Mesenchymal stem cell (in vitro differentiated cells and primary cell): ENCODE measurements at regions not wholly inside any gene's neighbourhood (a gene's known extent, or its start where the extent isn't known, plus 50 kb on each side); places are given as distances from the start of the nearest gene placed in this dataset.

Experiments used
- DNase-seq: peaks from one replicate; pipeline ENCODE4 v3.0.0-alpha.2; 2013
- H2AFZ ChIP-seq: one replicate; pipeline ENCODE4 v1.6.1; 2013; ENCODE audit warnings: low read depth, mild to moderate bottlenecking, control low read depth, inconsistent platforms, low read length, moderate library complexity
- H2AK5ac ChIP-seq: 2 replicates; pipeline ENCODE4 v1.6.1; 2013; ENCODE audit warnings: low read length, moderate library complexity, mild to moderate bottlenecking, inconsistent platforms; ENCODE audit not compliant: severe bottlenecking
- H2BK120ac ChIP-seq: one replicate; pipeline ENCODE4 v1.6.1; 2013; ENCODE audit warnings: low read depth, mild to moderate bottlenecking, inconsistent platforms, low read length, moderate library complexity
- H2BK12ac ChIP-seq, 2 experiments: one replicate each; pipeline ENCODE4 v1.6.1; 2013; ENCODE audit warnings: inconsistent platforms in 2 of 2, low read length in 2 of 2, mild to moderate bottlenecking in 2 of 2, moderate library complexity in 2 of 2, control low read depth in 1 of 2
- H2BK15ac ChIP-seq: one replicate; pipeline ENCODE4 v1.6.1; 2013; ENCODE audit warnings: mild to moderate bottlenecking, low read depth, inconsistent platforms; ENCODE audit not compliant: poor library complexity, severe bottlenecking
- H2BK5ac ChIP-seq: 2 replicates; pipeline ENCODE4 v1.6.1; 2013; ENCODE audit warnings: low read depth, mild to moderate bottlenecking, low read length, control low read depth, inconsistent platforms; ENCODE audit not compliant: poor library complexity, severe bottlenecking
- H3K14ac ChIP-seq, 2 experiments: one replicate each; pipeline ENCODE4 v1.6.1; 2013; ENCODE audit warnings: inconsistent platforms in 2 of 2, low read length in 2 of 2, control low read depth in 1 of 2, mild to moderate bottlenecking in 1 of 2, moderate library complexity in 1 of 2
- H3K18ac ChIP-seq, 2 experiments: one replicate each; pipeline ENCODE4 v1.6.1; 2013; ENCODE audit warnings: inconsistent platforms in 2 of 2, low read length in 2 of 2, control low read depth in 1 of 2, low read depth in 1 of 2, mild to moderate bottlenecking in 1 of 2
- H3K23ac ChIP-seq, 2 experiments: one replicate each; pipeline ENCODE4 v1.6.1; 2013; ENCODE audit warnings: inconsistent platforms in 2 of 2, low read length in 2 of 2, mild to moderate bottlenecking in 2 of 2, moderate library complexity in 2 of 2, control low read depth in 1 of 2
- H3K27ac ChIP-seq: 2 replicates; pipeline ENCODE4 v1.5.1; 2013; ENCODE audit warnings: mild to moderate bottlenecking, moderate library complexity, low read length, control low read depth, inconsistent platforms; ENCODE audit not compliant: poor library complexity, severe bottlenecking
- H3K27me3 ChIP-seq, 2 experiments: 2 replicates each; pipeline versions ENCODE4 v1.6.1 to v1.7.0; 2013; ENCODE audit warnings: low read length in 2 of 2, mild to moderate bottlenecking in 2 of 2, moderate library complexity in 2 of 2, control low read depth in 1 of 2, inconsistent platforms in 1 of 2; ENCODE audit not compliant: control insufficient read depth in 1 of 2, insufficient read depth in 1 of 2
- H3K36me3 ChIP-seq, 2 experiments: 2 replicates each; pipeline versions ENCODE4 v1.6.1 to v1.7.0; 2013; ENCODE audit warnings: low read length in 2 of 2, control low read depth in 1 of 2, inconsistent platforms in 1 of 2, low read depth in 1 of 2, mild to moderate bottlenecking in 1 of 2; ENCODE audit not compliant: insufficient read depth in 2 of 2, control insufficient read depth in 1 of 2
- H3K4ac ChIP-seq, 2 experiments: one replicate each; pipeline ENCODE4 v1.6.1; 2013; ENCODE audit warnings: inconsistent platforms in 2 of 2, low read length in 2 of 2, mild to moderate bottlenecking in 2 of 2, moderate library complexity in 2 of 2, control low read depth in 1 of 2, low read depth in 1 of 2
- H3K4me1 ChIP-seq: 2 replicates; pipeline ENCODE4 v1.6.1; 2013; ENCODE audit warnings: low read depth, low read length, control low read depth; ENCODE audit not compliant: control insufficient read depth, insufficient read depth
- H3K4me2 ChIP-seq: 2 replicates; pipeline ENCODE4 v1.6.1; 2013; ENCODE audit warnings: low read length, mild to moderate bottlenecking, inconsistent platforms; ENCODE audit not compliant: poor library complexity, severe bottlenecking
- H3K4me3 ChIP-seq, 2 experiments: 2 replicates each; pipeline versions ENCODE4 v1.5.1 to v1.7.0; 2013; ENCODE audit warnings: low read length in 2 of 2, mild to moderate bottlenecking in 2 of 2, control low read depth in 1 of 2, low read depth in 1 of 2; ENCODE audit not compliant: insufficient read depth in 1 of 2
- H3K79me1 ChIP-seq: replicated peaks from 2 replicates; pipeline ENCODE4 v1.6.1; 2013; ENCODE audit warnings: mild to moderate bottlenecking, control low read depth, low read length, inconsistent platforms; ENCODE audit not compliant: poor library complexity, severe bottlenecking
- H3K9ac ChIP-seq: 2 replicates; pipeline ENCODE4 v1.7.0; 2013; ENCODE audit warnings: mild to moderate bottlenecking, low read length, moderate library complexity
- H3K9me3 ChIP-seq: 2 replicates; pipeline ENCODE4 v1.7.0; 2013; ENCODE audit warnings: mild to moderate bottlenecking, low read length; ENCODE audit not compliant: control insufficient read depth
- H4K8ac ChIP-seq: one replicate; pipeline ENCODE4 v1.6.1; 2013; ENCODE audit warnings: inconsistent platforms, mild to moderate bottlenecking, low read length, moderate library complexity
- H4K91ac ChIP-seq: one replicate; pipeline ENCODE4 v1.6.1; 2013; ENCODE audit warnings: mild to moderate bottlenecking, low read length, inconsistent platforms
- WGBS: methylation state at CpG from one replicate; pipeline ENCODE4 v1.1.7; 2013; ENCODE audit warnings: mixed read lengths; 5-methylcytosine and 5-hydroxymethylcytosine counted together

DNA sequence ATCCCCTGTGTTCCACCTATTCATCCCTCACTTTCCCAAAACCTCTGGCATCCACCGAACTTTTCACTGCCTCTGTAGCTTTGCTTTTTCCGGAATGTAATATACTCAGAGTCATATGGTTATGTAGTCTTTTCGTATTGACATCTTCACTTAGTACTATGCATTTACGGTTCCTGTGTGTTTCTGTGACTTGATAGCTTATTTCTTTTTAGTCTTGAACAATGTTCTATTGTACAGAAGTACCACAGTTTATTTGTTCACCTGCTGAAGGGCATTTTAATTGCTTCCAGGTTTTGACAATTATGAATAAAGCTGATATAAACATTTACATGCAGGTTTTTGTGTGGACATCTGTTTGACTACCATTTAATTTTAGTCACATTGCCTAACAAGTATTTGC, 154.7 kb upstream of the DOK6 start:
- Histone ChIP-seq H3K9ac (no peak overlapping the region), H2BK5ac (no peak overlapping the region), H3K36me3 (no peaks in the 10 kb centered on the region)

DNA sequence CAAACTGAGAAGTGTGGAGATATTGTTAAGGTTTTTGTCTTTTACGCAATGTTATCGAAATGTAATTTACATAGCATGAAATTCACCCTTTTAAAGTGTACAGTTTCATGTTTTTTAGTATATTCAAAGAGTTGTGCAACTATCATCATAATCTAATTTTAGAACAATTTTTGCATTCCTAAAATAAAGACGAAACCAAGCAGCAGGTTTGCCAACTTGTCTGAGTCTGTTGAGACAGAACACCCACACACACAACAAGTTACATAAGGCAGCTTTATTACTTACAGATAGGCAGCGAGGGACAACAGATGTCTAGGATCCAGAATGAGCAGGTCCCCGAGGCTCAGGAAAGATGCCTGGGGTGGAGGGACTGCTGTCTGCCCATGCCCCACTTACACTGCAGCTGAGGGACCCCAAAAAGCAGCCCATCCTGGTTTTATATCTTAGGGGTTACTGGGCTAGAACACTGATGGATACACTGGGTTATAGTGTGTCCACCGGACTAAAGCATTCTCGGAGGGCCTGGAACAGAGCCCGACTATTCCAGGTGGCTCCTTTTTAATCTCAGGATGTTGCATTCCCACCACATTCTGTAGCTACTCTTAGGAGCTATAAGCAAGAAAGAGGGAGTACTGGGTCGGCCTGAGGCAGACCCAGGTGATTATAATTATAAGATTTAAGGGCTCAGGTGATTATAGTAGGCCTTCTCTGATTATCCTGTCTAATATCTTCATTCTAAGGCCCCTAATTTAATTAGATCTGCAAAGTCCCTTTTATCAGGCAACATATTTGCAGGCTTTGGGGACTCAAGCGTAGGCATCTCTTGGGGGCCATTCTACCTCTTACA, 150.2 kb upstream of the DOK6 start:
- H3K4me1 ChIP-seq = no peaks in the 10 kb centered on the region
- no peak overlapping the region for H2BK12ac ChIP-seq
- DNase-seq = no peak
- peak overlapping the region in 1 of 2 experiments; percentile 4 for H3K4me3 ChIP-seq
- H3K36me3 ChIP-seq = no peaks in the 10 kb centered on the region
- no peak overlapping the region for H2BK120ac ChIP-seq
- no peak overlapping the region for H3K4me2 ChIP-seq
- no peak overlapping the region for H2BK5ac ChIP-seq
- H2BK15ac ChIP-seq = no peak overlapping the region
- H4K8ac ChIP-seq = no peak overlapping the region
- no peaks in the 10 kb centered on the region for H3K9me3 ChIP-seq
- H4K91ac ChIP-seq = no peak overlapping the region
- H2AFZ ChIP-seq = no peak overlapping the region
- WGBS = 82% methylated on average over 7 of the region's 10 CpGs
- no peak overlapping the region for H3K27ac ChIP-seq
- H2AK5ac ChIP-seq = no peak overlapping the region
- no peak overlapping the region for H3K4ac ChIP-seq
- H3K14ac ChIP-seq = no peak overlapping the region
- H3K18ac ChIP-seq = no peak overlapping the region
- no peaks in the 10 kb centered on the region for H3K27me3 ChIP-seq
- H3K9ac ChIP-seq = peak overlapping the region; percentile 2
- H3K23ac ChIP-seq = no peak overlapping the region
- no peaks in the 10 kb centered on the region for H3K79me1 ChIP-seq

More for the DNA sequence above, 154.7 kb upstream of the DOK6 start:
- H3K23ac ChIP-seq = no peak overlapping the region
- no peak overlapping the region for H3K14ac ChIP-seq
- no peak overlapping the region for H2BK15ac ChIP-seq
- H3K27me3 ChIP-seq = no peaks in the 10 kb centered on the region
- H3K9me3 ChIP-seq = no peaks in the 10 kb centered on the region
- no peak overlapping the region for H3K4me3 ChIP-seq
- H2BK12ac ChIP-seq = no peak overlapping the region
- no peak overlapping the region for H4K91ac ChIP-seq
- no peak overlapping the region for H3K27ac ChIP-seq
- H2AFZ ChIP-seq = no peak overlapping the region
- no peak for DNase-seq
- H2BK120ac ChIP-seq = no peak overlapping the region
- no peak overlapping the region for H4K8ac ChIP-seq
- H3K4me2 ChIP-seq = no peak overlapping the region
- no peak overlapping the region for H3K18ac ChIP-seq
- H3K79me1 ChIP-seq = no peaks in the 10 kb centered on the region
- 80% methylated on average over 2 of the region's 4 CpGs for WGBS
- no peak overlapping the region for H3K4ac ChIP-seq
- H2AK5ac ChIP-seq = no peak overlapping the region
- no peaks in the 10 kb centered on the region for H3K4me1 ChIP-seq

DNA sequence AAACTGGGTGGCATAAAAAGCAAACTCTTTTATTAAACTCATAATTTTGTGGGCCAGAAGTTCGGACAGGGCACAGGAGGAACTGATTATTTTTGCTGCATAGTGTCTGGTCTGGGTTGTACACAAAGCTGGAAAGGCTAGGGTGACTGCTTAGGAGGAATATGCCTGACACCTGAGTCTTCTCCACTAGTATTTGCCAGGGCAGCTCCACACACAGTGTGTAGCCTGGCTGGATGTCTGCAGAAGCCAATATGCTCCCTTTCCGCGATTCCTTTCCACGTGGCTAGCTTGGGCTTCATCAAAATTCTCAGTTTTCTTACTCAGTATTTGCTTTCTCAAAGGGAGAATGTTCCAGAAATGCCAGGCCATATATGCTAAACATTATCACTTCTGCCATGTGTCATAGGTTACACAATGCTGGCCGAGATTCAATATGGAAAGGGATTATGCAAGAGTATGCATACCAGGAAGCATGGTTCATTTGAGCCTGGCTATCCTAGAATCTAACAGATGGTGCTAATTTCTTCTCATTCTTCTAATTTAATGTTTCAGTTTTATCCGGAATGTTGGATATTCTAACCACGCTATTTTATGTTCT, 142.7 kb upstream of the DOK6 start:
- no peak overlapping the region for H3K4ac ChIP-seq
- no peaks in the 10 kb centered on the region for H3K27me3 ChIP-seq
- H2BK12ac ChIP-seq = no peak overlapping the region
- H3K79me1 ChIP-seq = no peaks in the 10 kb centered on the region
- no peak overlapping the region for H2AK5ac ChIP-seq
- H4K91ac ChIP-seq = no peak overlapping the region
- H2AFZ ChIP-seq = no peak overlapping the region
- H3K14ac ChIP-seq = no peak overlapping the region
- H3K23ac ChIP-seq = no peak overlapping the region
- H3K27ac ChIP-seq = no peak overlapping the region
- no peak overlapping the region for H3K9ac ChIP-seq
- no peak overlapping the region for H2BK15ac ChIP-seq
- H3K36me3 ChIP-seq = no peaks in the 10 kb centered on the region
- 78% methylated on average over 5 of the region's 7 CpGs for WGBS
- DNase-seq = peak; percentile 64
- H2BK120ac ChIP-seq = no peak overlapping the region
- no peak overlapping the region for H3K18ac ChIP-seq
- H3K9me3 ChIP-seq = no peaks in the 10 kb centered on the region
- no peak overlapping the region for H4K8ac ChIP-seq
- no peak overlapping the region for H3K4me2 ChIP-seq
- no peak overlapping the region for H3K4me3 ChIP-seq
- no peak overlapping the region for H2BK5ac ChIP-seq
- H3K4me1 ChIP-seq = no peaks in the 10 kb centered on the region

DNA sequence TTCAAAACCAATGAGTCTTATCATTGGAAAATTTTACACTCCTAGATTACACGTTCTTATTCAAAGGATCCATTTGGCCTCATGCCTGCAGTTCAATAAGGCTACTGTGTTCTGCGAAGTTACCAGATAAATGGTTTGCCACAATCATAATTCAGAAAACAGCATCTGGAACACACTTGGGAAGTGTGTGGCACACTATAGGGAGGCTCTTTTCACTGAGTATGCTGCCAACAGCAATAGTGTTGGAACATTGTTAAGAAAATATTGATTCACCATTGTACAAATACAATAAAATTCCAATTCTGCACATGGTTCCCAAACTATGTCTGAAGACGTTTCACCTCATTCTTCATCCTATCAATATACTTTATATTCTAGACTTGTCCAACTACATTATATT, 141.4 kb upstream of the DOK6 start:
- Histone ChIP-seq H3K9me3 (no peaks in the 10 kb centered on the region), H3K14ac (no peak overlapping the region), H3K4me3 (no peak overlapping the region), H3K18ac (no peak overlapping the region), H3K9ac (no peak overlapping the region), H2BK12ac (no peak overlapping the region), H2AK5ac (no peak overlapping the region), H2BK120ac (no peak overlapping the region), H4K91ac (no peak overlapping the region), H3K36me3 (no peaks in the 10 kb centered on the region), H3K4ac (no peak overlapping the region), H2BK15ac (no peak overlapping the region), H3K4me1 (no peaks in the 10 kb centered on the region), H3K27ac (no peak overlapping the region), H3K27me3 (no peaks in the 10 kb centered on the region), H2AFZ (no peak overlapping the region), H3K4me2 (no peak overlapping the region), H4K8ac (no peak overlapping the region), H2BK5ac (no peak overlapping the region), H3K79me1 (no peaks in the 10 kb centered on the region), H3K23ac (no peak overlapping the region)
- WGBS = 88% methylated on average over 3 of the region's 3 CpGs
- no peak for DNase-seq
